Activated naive CD4-positive, alpha-beta T cell treated with anti-CD3 and anti-CD28 coated beads, Interleukin-2, amount 50 U/mL, for 24 hours (primary cell): ENCODE measurements at regions not wholly inside any gene's neighbourhood (a gene's known extent, or its start where the extent isn't known, plus 50 kb on each side); places are given as distances from the start of the nearest gene placed in this dataset.
A peak's percentile ranks its signal among the peaks of the same experiment; 100 is the strongest.
"Not testable (repeated sequence)": the region's sequence is repeated elsewhere in the genome, so short reads cannot be mapped to it uniquely, and the experiment has no call there.

Source experiments
- H3K27ac Mint-ChIP-seq: one replicate; pipeline ENCODE4 v1.8.0; 2021; ENCODE audit warnings: mild to moderate bottlenecking, mixed read lengths
- H3K27me3 Mint-ChIP-seq: one replicate; pipeline ENCODE4 v1.8.0; 2021; ENCODE audit warnings: mixed read lengths
- H3K36me3 Mint-ChIP-seq: one replicate; pipeline ENCODE4 v1.8.0; 2021; ENCODE audit warnings: mixed read lengths
- H3K4me1 Mint-ChIP-seq: one replicate; pipeline ENCODE4 v1.8.0; 2021; ENCODE audit warnings: mixed read lengths
- H3K4me3 Mint-ChIP-seq: one replicate; pipeline ENCODE4 v1.8.0; 2021; ENCODE audit warnings: mild to moderate bottlenecking, mixed read lengths
- H3K9me3 Mint-ChIP-seq: one replicate; pipeline ENCODE4 v1.8.0; 2021; ENCODE audit warnings: mixed read lengths

DNA sequence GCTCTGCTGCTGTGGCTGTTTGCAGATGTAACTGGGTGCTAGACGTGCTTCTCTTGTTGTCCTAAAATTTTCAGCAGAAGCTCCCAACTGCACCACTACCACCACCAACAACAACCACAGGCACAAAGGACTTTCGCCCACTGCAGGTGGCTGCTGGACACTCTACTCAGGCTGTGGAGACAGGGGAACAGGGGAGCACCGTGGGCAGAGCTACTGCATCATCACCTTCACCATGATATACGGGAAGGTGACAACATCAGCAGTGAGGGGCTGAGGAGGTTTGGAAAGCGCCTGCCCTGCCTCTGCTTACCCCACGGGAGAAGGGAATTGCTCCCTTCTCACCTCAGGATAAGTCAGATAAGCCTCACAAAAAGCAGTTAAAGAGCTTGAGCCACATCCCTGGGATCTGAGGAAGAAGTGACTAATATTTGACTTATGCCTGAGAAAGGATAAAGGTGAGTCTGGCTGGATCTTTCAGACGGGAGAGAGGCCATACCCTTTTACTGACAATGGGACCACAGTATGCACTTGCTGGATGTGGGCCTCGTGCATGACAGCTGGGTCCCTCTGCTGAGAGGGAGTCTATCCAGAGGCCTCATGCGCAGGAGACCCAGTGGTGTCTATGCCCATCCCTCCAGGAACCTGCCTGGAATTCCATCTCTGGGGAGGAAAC, 217.6 kb downstream of the KLF6 start:
- H3K4me1 Mint-ChIP-seq: peaks cover 10% of the 10 kb centered on the region
- no peaks in the 10 kb centered on the region for H3K9me3 Mint-ChIP-seq
- no peak overlapping the region for H3K27ac Mint-ChIP-seq
- H3K36me3 Mint-ChIP-seq: no peaks in the 10 kb centered on the region
- H3K27me3 Mint-ChIP-seq: no peaks in the 10 kb centered on the region
- no peak overlapping the region for H3K4me3 Mint-ChIP-seq

DNA sequence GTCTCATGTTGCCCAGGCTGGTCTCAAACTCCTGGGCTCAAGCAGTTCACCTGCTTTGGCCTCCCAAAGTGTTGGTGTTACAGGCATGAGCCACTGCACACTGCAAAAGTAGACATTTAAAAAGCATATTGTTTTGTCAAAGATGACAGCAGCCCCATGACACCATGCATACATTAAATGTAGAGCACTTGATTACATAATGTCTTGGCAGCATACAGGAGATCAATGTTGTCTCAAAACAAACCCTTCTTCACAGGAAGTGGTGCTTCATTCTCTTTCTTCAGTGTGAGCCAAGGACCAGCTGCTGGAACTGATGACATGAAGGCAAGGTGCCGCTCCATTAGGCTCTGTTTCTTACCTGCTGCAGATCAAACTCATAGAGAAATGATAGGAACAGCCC, 218.4 kb downstream of the KLF6 start:
- Mint-ChIP-seq H3K36me3 (no peaks in the 10 kb centered on the region), H3K4me3 (no peak overlapping the region), H3K27ac (no peak overlapping the region), H3K4me1 (peaks cover 10% of the 10 kb centered on the region), H3K9me3 (no peaks in the 10 kb centered on the region), H3K27me3 (no peaks in the 10 kb centered on the region)

DNA sequence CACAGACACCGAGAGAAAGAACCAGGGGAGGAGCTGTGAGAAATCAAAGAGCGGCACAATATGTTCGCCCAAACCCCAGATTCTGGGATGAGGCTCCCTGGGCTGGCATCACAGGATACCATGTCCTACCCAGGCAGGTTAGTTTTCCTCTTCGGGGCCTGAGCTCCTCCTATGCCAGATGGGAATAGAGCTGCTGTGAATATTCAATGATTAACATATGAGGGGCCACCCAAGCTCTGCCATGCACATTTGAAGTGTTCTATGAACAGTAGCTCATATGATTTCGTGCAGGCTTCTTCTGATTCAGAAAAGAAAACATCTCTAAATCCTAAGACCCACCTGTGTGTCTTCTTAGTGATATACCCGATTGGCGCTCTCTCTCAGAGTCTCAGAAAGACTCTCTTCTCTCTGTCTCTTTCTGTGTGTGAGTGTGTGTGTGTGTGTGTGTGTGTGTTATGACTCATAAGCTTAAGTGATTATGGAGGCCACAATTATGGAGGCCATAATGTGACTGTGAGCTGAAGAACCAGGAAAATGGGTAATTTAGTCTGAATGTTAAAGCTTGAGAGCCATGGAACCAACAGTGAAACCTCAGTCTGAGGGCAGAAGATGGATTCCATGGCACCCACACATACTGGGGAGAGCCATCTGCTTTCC, 220.5 kb downstream of the KLF6 start:
- no peak overlapping the region for H3K4me3 Mint-ChIP-seq
- H3K27me3 Mint-ChIP-seq: no peaks in the 10 kb centered on the region
- H3K9me3 Mint-ChIP-seq: no peaks in the 10 kb centered on the region
- no peak overlapping the region for H3K27ac Mint-ChIP-seq
- peaks cover 10% of the 10 kb centered on the region for H3K4me1 Mint-ChIP-seq
- H3K36me3 Mint-ChIP-seq: no peaks in the 10 kb centered on the region

DNA sequence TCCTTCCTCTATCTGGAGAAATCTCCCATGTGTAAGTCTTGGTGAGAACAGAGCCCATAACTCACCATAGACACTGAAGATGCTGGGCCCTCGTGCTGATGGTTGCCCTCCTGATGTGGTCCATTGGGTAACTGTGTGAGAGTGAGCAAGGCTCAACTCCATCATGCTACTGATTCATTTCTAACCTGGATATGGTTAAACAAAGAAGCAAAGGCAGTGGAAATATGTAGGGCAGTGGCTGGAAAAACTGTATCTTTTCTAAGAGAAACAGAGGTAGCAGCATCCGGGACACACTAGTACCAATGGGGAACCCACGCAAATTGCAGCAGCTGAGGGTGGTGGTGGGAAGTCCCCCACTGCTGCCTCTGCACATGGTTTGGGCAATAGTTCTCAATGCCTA, 221.7 kb downstream of the KLF6 start:
- H3K4me3 Mint-ChIP-seq: no peak overlapping the region
- no peaks in the 10 kb centered on the region for H3K9me3 Mint-ChIP-seq
- H3K4me1 Mint-ChIP-seq: peaks cover 10% of the 10 kb centered on the region
- H3K27me3 Mint-ChIP-seq: no peaks in the 10 kb centered on the region
- no peak overlapping the region for H3K27ac Mint-ChIP-seq
- H3K36me3 Mint-ChIP-seq: no peaks in the 10 kb centered on the region

DNA sequence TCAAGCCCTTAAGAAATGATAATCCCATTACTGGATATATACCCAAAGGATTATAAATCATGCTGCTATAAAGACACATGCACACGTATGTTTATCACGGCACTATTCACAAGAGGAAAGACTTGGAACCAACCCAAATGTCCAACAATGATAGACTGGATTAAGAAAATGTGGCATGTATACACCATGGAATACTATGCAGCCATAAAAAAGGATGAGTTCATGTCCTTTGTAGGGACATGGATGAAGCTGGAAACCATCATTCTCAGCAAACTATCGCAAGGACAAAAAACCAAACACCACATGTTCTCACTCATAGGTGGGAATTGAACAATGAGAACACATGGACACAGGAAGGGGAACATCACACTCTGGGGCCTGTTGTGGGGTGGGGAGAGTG, 224.4 kb downstream of the KLF6 start:
- H3K9me3 Mint-ChIP-seq, H3K27me3 Mint-ChIP-seq, H3K36me3 Mint-ChIP-seq, H3K4me1 Mint-ChIP-seq, H3K4me3 Mint-ChIP-seq, H3K27ac Mint-ChIP-seq: not testable (repeated sequence)

DNA sequence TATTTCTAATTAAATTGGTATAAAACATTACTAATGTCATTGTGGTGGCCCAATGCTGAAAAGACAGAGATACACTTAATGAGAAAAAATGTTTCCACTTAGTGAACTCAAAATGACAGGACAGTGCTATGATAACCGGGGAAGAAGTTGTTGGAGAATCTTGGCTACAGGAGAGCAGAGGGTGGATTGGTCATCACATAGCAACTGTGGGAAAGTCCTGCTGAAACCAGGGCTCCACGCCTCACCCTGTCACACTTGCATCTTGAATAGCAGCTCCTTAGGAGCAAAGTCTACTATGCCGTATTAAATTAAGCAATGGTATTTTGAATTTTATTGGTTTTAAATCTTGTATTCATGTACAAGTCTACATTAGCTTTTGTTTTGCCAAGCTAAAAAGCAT, 225.5 kb downstream of the KLF6 start:
- H3K27ac Mint-ChIP-seq: peak overlapping the region; percentile 55
- H3K4me3 Mint-ChIP-seq: no peak overlapping the region
- H3K36me3 Mint-ChIP-seq: no peaks in the 10 kb centered on the region
- no peaks in the 10 kb centered on the region for H3K9me3 Mint-ChIP-seq
- peaks cover 9% of the 10 kb centered on the region for H3K4me1 Mint-ChIP-seq
- no peaks in the 10 kb centered on the region for H3K27me3 Mint-ChIP-seq

DNA sequence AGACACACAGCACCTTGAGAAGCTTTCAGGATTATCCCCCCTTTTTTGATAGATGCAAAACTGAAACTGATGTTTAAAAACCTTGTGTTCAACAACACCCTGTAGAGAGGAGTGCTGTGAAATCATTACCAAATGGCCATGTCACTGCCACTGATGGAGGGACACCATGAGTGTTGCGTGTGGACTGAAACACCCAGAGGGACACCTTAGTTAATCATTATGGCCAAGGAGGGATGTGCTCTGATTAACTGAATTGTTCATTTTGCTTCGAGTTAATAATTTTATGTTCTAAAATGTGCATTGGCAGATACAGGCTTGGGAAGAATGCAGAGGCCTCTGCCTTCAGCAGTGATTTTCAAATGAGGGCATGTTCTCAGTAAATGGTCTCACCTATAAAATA, 226.0 kb downstream of the KLF6 start:
- H3K36me3 Mint-ChIP-seq: no peaks in the 10 kb centered on the region
- no peaks in the 10 kb centered on the region for H3K27me3 Mint-ChIP-seq
- no peak overlapping the region for H3K4me3 Mint-ChIP-seq
- H3K27ac Mint-ChIP-seq: no peak overlapping the region
- H3K9me3 Mint-ChIP-seq: no peaks in the 10 kb centered on the region
- peaks cover 14% of the 10 kb centered on the region for H3K4me1 Mint-ChIP-seq

DNA sequence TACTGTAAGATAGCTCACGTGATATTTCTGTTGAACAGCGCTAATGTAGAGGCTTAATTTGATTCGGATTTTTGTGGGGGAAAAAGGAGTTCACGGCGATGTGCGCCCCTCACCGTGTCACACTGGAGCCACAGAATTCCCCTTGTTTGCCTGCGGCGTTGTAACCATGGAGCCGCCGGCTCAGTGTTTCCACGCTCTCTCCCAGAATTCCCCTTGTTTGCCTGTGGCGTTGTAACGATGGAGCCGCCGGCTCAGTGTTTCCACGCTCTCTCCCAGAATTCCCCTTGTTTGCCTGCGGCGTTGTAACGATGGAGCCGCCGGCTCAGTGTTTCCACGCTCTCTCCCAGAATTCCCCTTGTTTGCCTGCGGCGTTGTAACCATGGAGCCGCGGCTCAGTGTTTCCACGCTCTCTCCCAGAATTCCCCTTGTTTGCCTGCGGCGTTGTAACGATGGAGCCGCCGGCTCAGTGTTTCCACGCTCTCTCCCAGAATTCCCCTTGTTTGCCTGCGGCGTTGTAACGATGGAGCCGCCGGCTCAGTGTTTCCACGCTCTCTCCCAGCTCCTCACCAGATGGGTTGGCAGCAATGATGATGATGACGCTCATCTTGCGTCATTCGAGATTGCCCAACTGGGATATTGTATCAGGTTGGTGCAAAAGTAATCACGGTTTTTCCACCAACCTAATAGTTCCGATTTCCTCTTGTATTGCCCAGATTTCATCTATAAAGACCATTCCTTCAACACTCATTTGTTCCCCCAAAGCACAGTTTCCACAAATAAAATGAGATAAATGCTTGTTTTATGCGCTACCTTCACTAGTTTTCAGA, 228.6 kb downstream of the KLF6 start:
- Mint-ChIP-seq H3K4me1 (peaks cover 15% of the 10 kb centered on the region), H3K27ac (peak overlapping the region; percentile 10)
- not testable (repeated sequence) for H3K27me3 Mint-ChIP-seq, H3K36me3 Mint-ChIP-seq, H3K4me3 Mint-ChIP-seq, H3K9me3 Mint-ChIP-seq

DNA sequence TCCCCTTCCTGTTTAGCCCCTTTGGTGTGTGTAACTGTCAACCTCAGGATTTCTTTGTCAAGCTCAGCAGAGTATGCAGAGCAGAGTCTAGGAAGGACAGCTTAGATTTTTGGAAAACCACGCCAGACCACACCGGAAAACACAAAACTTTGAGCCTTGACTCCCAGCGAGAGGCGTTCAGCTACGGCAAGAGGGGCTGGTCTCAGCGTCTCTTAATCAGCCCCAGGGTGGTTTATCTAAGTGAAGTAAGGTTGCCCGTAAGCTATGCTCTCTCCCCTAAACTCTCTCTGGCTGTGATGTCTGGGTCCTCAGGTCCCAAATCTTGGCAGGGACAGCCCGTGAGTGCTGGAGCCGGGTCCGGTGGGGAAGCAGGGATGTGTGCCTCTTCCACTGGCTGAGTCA, 230.9 kb downstream of the KLF6 start:
- H3K4me3 Mint-ChIP-seq: peak overlapping the region; percentile 45
- peaks cover 15% of the 10 kb centered on the region for H3K4me1 Mint-ChIP-seq
- H3K27ac Mint-ChIP-seq: no peak overlapping the region
- no peaks in the 10 kb centered on the region for H3K9me3 Mint-ChIP-seq
- H3K27me3 Mint-ChIP-seq: no peaks in the 10 kb centered on the region
- no peaks in the 10 kb centered on the region for H3K36me3 Mint-ChIP-seq

DNA sequence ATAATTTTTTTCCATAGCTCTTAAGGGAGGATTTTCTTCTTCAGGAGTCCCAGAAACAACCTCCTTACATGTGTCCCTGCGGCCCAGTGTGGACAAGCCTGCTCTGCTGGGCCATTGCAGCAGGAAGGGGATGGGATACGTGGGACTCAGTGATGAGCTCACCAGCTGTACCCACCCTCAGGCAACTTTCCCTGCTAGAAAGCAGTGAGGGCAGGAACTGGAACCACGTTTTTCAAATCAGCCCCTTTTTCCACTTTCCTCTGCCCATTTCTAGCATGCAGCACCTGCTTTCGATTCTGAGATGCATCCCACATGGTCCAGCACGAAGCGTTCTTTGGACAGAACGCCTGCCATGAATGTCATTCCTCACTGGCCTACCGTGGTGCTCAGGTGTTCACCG, 232.7 kb downstream of the KLF6 start:
- Mint-ChIP-seq H3K36me3 (no peaks in the 10 kb centered on the region), H3K4me3 (no peak overlapping the region)

DNA sequence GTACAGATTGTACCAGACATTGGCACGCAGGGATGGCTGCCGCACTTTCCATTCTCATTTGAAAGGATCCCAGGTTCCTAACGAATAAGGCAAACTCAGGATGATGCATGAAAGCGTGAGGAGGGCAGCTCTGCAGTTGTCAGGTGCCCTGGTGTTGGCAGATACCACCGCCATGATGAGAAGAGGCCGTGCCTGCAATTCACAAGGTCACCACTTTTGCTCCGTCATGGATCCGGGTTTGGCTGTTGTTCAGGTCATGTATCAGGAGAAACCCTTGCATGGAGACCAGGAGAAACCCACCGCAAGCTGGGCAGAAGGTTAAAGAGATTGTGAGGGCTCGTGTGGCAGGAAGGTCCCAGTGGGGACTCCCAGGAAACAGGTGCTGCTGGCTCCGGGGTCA, 233.2 kb downstream of the KLF6 start:
- H3K27me3 Mint-ChIP-seq: no peaks in the 10 kb centered on the region
- H3K9me3 Mint-ChIP-seq: no peaks in the 10 kb centered on the region
- peaks cover 15% of the 10 kb centered on the region for H3K4me1 Mint-ChIP-seq
- H3K27ac Mint-ChIP-seq: no peak overlapping the region
- no peak overlapping the region for H3K4me3 Mint-ChIP-seq
- H3K36me3 Mint-ChIP-seq: no peaks in the 10 kb centered on the region

More for the DNA sequence above, 232.7 kb downstream of the KLF6 start:
- H3K27me3 Mint-ChIP-seq: no peaks in the 10 kb centered on the region
- no peak overlapping the region for H3K27ac Mint-ChIP-seq
- no peaks in the 10 kb centered on the region for H3K9me3 Mint-ChIP-seq
- H3K4me1 Mint-ChIP-seq: peaks cover 15% of the 10 kb centered on the region

DNA sequence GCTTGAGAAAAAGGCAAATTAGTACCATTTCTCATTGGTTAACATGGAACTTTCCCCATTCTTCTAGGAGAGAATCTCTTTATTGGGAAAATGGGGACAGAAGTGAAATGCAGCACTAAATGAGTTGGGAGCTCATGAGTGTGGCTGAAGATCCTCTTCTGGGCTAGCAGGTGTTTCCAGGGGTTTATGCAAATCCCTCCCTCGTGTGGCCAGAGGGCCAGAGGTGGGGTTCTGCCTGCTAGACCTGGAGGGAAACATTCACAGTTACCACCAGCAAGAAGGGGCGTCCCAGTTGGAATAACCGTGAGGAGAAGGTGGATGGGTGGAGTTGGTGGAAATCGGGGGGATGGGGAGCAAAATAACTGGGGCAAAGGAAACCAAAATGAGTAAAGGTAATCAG, 235.9 kb downstream of the KLF6 start:
- Mint-ChIP-seq H3K27me3 (no peaks in the 10 kb centered on the region), H3K27ac (no peak overlapping the region), H3K4me1 (peaks cover 2% of the 10 kb centered on the region), H3K36me3 (no peaks in the 10 kb centered on the region), H3K9me3 (no peaks in the 10 kb centered on the region), H3K4me3 (no peak overlapping the region)

DNA sequence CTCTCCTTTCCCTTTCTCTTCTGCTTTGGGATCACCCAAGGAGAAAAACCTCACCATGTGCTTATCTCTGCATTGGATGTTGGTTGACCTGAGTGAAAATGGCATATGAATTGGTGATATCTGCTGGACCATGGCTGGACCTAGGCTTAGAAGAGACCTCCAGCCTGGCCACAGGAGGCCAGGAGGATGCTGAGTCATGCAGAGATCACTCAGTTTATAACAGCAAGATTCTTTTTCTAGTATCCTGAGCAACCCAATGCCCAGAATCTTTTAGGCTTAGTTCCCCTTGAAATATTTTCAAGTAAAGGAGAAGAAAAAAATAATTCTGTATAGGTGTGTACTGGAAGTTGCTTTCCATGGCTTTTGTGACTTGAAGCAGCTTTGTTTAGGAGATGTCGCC, 236.3 kb downstream of the KLF6 start:
- H3K27ac Mint-ChIP-seq: no peak overlapping the region
- H3K4me1 Mint-ChIP-seq: no peaks in the 10 kb centered on the region

DNA sequence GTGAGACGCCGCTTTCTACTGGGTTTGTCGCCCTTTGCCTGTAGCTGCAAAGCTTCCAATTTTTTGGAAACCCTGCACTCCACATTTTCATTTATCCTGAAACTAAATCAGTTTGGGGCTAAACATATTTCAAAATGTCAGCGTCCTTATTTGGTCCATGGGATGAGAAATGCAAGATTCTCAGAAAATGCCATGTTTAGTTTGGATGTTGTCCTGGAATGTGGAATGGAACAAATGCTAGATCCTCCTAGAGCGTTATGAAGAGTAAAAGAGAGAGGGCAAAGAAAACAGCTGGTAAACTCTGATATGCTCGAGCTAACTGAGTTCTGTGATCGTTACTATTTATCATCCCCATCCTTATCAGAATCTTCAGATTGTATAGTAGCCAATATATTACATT, 236.9 kb downstream of the KLF6 start:
- Mint-ChIP-seq H3K27ac (no peak overlapping the region), H3K27me3 (no peaks in the 10 kb centered on the region), H3K4me3 (no peak overlapping the region), H3K36me3 (no peaks in the 10 kb centered on the region), H3K4me1 (no peaks in the 10 kb centered on the region), H3K9me3 (no peaks in the 10 kb centered on the region)

More for the DNA sequence above, 236.3 kb downstream of the KLF6 start:
- Mint-ChIP-seq H3K27me3 (no peaks in the 10 kb centered on the region), H3K4me3 (no peak overlapping the region), H3K9me3 (no peaks in the 10 kb centered on the region), H3K36me3 (no peaks in the 10 kb centered on the region)

DNA sequence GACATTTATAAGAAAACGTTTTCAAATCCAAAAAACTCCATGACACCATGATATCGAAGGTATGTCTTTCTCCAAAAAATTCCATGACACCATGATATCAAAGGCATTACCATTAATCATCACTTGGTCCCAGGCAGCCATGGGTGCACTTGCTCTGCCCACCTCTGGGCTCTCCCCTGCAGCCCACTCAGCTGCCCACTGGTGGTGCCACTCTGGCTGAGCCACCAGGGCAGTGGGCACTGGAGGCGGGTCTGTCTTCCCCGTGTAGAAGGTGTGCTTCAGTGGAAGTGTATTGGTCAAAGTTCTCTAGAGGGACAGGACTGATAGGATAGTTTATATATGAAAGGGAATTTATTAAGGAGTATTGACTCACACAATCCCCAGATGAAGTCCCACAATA, 240.4 kb downstream of the KLF6 start:
- Mint-ChIP-seq H3K27ac (no peak overlapping the region), H3K36me3 (no peaks in the 10 kb centered on the region), H3K27me3 (no peaks in the 10 kb centered on the region), H3K4me3 (no peak overlapping the region), H3K4me1 (no peaks in the 10 kb centered on the region), H3K9me3 (no peaks in the 10 kb centered on the region)

DNA sequence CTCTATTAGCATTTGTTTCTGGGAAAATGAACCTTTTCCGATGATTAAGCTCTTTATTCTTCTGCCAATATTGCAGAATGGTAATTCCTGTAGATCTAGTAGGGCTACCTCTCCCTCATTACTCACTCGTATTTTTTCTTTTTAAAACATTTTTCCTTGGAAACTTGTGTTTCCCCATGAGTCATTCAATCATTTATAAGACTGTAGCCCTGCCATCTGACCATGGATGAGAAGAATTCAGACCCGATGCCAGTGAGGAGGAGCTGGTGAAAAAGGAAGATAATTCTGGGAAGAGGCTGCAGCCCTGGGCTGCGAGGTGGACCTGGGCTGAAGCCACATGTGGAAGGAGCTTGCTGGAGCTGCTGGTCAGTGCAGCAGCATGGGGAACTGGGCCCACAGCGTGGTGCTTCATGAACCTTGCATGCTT, 242.8 kb downstream of the KLF6 start:
- Mint-ChIP-seq H3K27ac (no peak overlapping the region), H3K36me3 (no peaks in the 10 kb centered on the region), H3K4me3 (no peak overlapping the region), H3K4me1 (no peaks in the 10 kb centered on the region), H3K9me3 (no peaks in the 10 kb centered on the region), H3K27me3 (no peaks in the 10 kb centered on the region)
